Tibial nerve (tissue), 4 donors: ENCODE measurements at regions not wholly inside any gene's neighbourhood (a gene's known extent, or its start where the extent isn't known, plus 50 kb on each side); places are given as distances from the start of the nearest gene placed in this dataset.

ENCODE experiments used
- DNase-seq, 2 donors: peaks; one replicate each; pipeline ENCODE4 v3.0.0-alpha.2; 2019; ENCODE audit warnings: low spot score in 2 of 2
- H3K27ac ChIP-seq, 4 donors: fragments of 200-600 bp; sonication (generic) in 3 of 4; one replicate each; pipeline ENCODE4 v1.5.1; 2017 to 2019; ENCODE audit warnings: mild to moderate bottlenecking in 1 of 4
- H3K27me3 ChIP-seq, 2 donors: fragments of 200-600 bp; sonication (generic) in 1 of 2; one replicate each; pipeline versions ENCODE4 v1.5.1 to v1.6.0; 2017 to 2019
- H3K36me3 ChIP-seq, 3 donors: fragments of 200-600 bp; sonication (generic); one replicate each; pipeline ENCODE4 v1.5.1; 2018 to 2019
- H3K4me1 ChIP-seq, 4 donors: fragments of 200-600 bp; sonication (generic) in 3 of 4; one replicate each; pipeline ENCODE4 v1.5.1; 2017 to 2019
- H3K4me3 ChIP-seq, 4 donors: fragments of 200-600 bp; sonication (generic) in 3 of 4; one replicate each; pipeline ENCODE4 v1.5.1; 2017 to 2019; ENCODE audit warnings: mild to moderate bottlenecking in 1 of 4, moderate library complexity in 1 of 4
- H3K9me3 ChIP-seq, 4 donors: fragments of 200-600 bp; sonication (generic) in 3 of 4; one replicate each; pipeline ENCODE4 v1.5.1; 2017 to 2019
- EP300 ChIP-seq, 2 donors: sonication (generic); formaldehyde crosslinking; IDR thresholded peaks; one replicate each; pipeline ENCODE4 v1.6.1; 2017; ENCODE audit warnings: antibody characterized with exemption in 2 of 2, mild to moderate bottlenecking in 1 of 2
- POLR2A ChIP-seq, 2 donors: fragments of 450-650 bp; IDR thresholded peaks; one replicate each; pipeline ENCODE4 v1.6.1; 2017; ENCODE audit warnings: antibody characterized with exemption in 2 of 2, mild to moderate bottlenecking in 2 of 2, moderate library complexity in 2 of 2
- WGBS, 2 donors: methylation state at CpG; one replicate each; pipeline ENCODE4 v1.1.5; 2018; 5-methylcytosine and 5-hydroxymethylcytosine counted together
- TF ChIP-seq, protein P1 (sequence below), 5 experiments: fragments of 200-600 bp in 3 of 5; fragments of 450-650 bp in 2 of 5; sonication (generic) in 3 of 5; IDR thresholded peaks; one replicate each; pipeline ENCODE4 v1.5.1; 2016 to 2019; ENCODE audit warnings: antibody characterized with exemption in 5 of 5, mild to moderate bottlenecking in 3 of 5, moderate library complexity in 2 of 5

GRCh38 chr4:128381748-128382559 lies 94.3 kb upstream of the PGRMC2 start:
- Histone ChIP-seq H3K27me3 (no peaks in the 10 kb centered on the region), H3K27ac (no peak overlapping the region), H3K4me1 (peaks cover 0 to 21% (median 10%) of the 10 kb centered on the region in 4 donors), H3K36me3 (no peaks in the 10 kb centered on the region), H3K9me3 (no peaks in the 10 kb centered on the region), H3K4me3 (no peak overlapping the region)
- no peak for DNase-seq
- WGBS, 2 donors: 78 to 85% methylated on average over 4 of the region's 4 CpGs
- TF ChIP-seq POLR2A (IDR thresholded peaks at IDR 0.05): no peak
- TF ChIP-seq, protein P1, sequence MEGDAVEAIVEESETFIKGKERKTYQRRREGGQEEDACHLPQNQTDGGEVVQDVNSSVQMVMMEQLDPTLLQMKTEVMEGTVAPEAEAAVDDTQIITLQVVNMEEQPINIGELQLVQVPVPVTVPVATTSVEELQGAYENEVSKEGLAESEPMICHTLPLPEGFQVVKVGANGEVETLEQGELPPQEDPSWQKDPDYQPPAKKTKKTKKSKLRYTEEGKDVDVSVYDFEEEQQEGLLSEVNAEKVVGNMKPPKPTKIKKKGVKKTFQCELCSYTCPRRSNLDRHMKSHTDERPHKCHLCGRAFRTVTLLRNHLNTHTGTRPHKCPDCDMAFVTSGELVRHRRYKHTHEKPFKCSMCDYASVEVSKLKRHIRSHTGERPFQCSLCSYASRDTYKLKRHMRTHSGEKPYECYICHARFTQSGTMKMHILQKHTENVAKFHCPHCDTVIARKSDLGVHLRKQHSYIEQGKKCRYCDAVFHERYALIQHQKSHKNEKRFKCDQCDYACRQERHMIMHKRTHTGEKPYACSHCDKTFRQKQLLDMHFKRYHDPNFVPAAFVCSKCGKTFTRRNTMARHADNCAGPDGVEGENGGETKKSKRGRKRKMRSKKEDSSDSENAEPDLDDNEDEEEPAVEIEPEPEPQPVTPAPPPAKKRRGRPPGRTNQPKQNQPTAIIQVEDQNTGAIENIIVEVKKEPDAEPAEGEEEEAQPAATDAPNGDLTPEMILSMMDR (IDR thresholded peaks at IDR 0.05): no peak
- no peak for TF ChIP-seq EP300 (IDR thresholded peaks at IDR 0.05)

- H3K27me3 ChIP-seq: no peaks in the 10 kb centered on the region
- TF ChIP-seq POLR2A (IDR thresholded peaks at IDR 0.05) (no peak), EP300 (IDR thresholded peaks at IDR 0.05) (no peak)
- TF ChIP-seq, protein P1 (IDR thresholded peaks at IDR 0.05): no peak
- DNase-seq: no peak
- H3K4me3 ChIP-seq: no peak overlapping the region
- no peak overlapping the region for H3K27ac ChIP-seq
- peaks cover 0 to 2% (median 0%) of the 10 kb centered on the region in 4 donors for H3K9me3 ChIP-seq
- no peaks in the 10 kb centered on the region for H3K36me3 ChIP-seq
- WGBS, 2 donors: 88 to 91% methylated on average over 4 of the region's 4 CpGs
- peaks cover 0 to 5% (median 2%) of the 10 kb centered on the region in 4 donors for H3K4me1 ChIP-seq
Observed at GRCh38 chr4:128380306-128380705, 92.7 kb upstream of the PGRMC2 start.

- no peaks in the 10 kb centered on the region for H3K36me3 ChIP-seq
- no peak for DNase-seq
- H3K4me3 ChIP-seq: no peak overlapping the region
- no peak overlapping the region for H3K27ac ChIP-seq
- peaks cover 0 to under 1% (median 0%) of the 10 kb centered on the region in 4 donors for H3K4me1 ChIP-seq
- no peaks in the 10 kb centered on the region for H3K27me3 ChIP-seq
- peaks cover 0 to 2% (median 0%) of the 10 kb centered on the region in 4 donors for H3K9me3 ChIP-seq
- TF ChIP-seq EP300 (IDR thresholded peaks at IDR 0.05) (no peak), POLR2A (IDR thresholded peaks at IDR 0.05) (no peak)
- TF ChIP-seq, protein P1 (IDR thresholded peaks at IDR 0.05): peak in 4 of 5 experiments; percentile 23 to 33 (median 26)
- 64 to 87% methylated on average over 3 of the region's 3 CpGs for WGBS, 2 donors
Observed at GRCh38 chr4:128379860-128380259, 92.2 kb upstream of the PGRMC2 start.

DNA sequence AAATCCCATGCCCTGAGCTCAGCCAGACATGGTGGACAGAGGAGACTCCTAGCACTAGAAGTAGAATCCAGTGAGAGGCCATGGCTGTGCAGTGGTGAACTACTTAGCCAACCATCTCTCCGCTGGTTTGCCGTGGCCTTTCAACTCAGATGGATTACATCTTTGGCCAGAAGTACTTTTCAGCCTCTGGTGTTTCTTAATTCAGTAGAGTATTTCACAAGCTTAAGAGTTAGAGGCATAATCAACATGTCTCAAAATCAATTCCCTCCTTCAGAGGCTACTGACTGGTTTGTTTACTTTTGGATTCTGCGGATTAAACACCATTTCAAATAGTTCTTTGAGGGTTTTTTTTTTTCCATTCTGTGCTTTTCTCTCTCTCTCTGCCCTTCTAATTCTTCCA lies 91.1 kb upstream of the PGRMC2 start:
- 89 to 98% methylated on average over 3 of the region's 3 CpGs for WGBS, 2 donors
- Histone ChIP-seq H3K9me3 (peaks cover 0 to 2% (median 0%) of the 10 kb centered on the region in 4 donors), H3K36me3 (no peaks in the 10 kb centered on the region), H3K27ac (no peak overlapping the region), H3K4me1 (no peaks in the 10 kb centered on the region), H3K4me3 (no peak overlapping the region), H3K27me3 (no peaks in the 10 kb centered on the region)
- TF ChIP-seq EP300 (IDR thresholded peaks at IDR 0.05) (no peak), POLR2A (IDR thresholded peaks at IDR 0.05) (no peak)
- TF ChIP-seq, protein P1 (IDR thresholded peaks at IDR 0.05): no peak
- DNase-seq: no peak

DNA sequence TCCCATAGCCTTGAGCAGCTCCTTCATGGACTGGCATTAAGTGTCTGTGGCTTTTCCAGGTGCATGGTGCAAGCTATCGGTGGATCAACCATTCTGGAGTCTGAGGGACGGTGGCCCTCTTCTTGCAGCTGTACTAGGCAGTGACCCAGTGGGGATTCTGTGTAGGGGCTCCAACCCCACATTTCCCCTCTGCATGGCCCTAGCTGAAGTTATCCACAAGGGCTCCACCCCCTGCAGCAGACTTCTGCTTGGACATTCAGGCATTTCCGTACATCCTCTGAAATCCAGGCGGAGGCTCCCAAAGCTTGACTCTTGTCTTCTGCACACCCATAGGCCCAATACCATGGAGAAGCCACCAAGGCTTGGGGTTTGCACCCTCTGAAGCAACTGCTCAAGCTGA lies 89.3 kb upstream of the PGRMC2 start:
- H3K4me1 ChIP-seq: no peaks in the 10 kb centered on the region
- no peak for DNase-seq
- H3K4me3 ChIP-seq: no peak overlapping the region
- 93 to 97% methylated on average over 4 of the region's 4 CpGs for WGBS, 2 donors
- no peak overlapping the region for H3K27ac ChIP-seq
- no peaks in the 10 kb centered on the region for H3K36me3 ChIP-seq
- TF ChIP-seq EP300 (IDR thresholded peaks at IDR 0.05): no peak
- TF ChIP-seq, protein P1 (IDR thresholded peaks at IDR 0.05): no peak
- no peak for TF ChIP-seq POLR2A (IDR thresholded peaks at IDR 0.05)
- no peaks in the 10 kb centered on the region for H3K27me3 ChIP-seq
- peaks cover 0 to 2% (median 0%) of the 10 kb centered on the region in 4 donors for H3K9me3 ChIP-seq
